Neural cell (in vitro differentiated cells): ENCODE measurements at regions not wholly inside any gene's neighbourhood (a gene's known extent, or its start where the extent isn't known, plus 50 kb on each side); places are given as distances from the start of the nearest gene placed in this dataset.

Source experiments
- H2AFZ ChIP-seq: fragments of 200-600, 300-800 bp; sonication (generic), shearing (Covaris generic); 2 replicates; pipeline ENCODE4 v1.6.0; 2014; ENCODE audit warnings: low read depth, mild to moderate bottlenecking, antibody characterized with exemption, low read length, moderate library complexity
- H3F3A ChIP-seq: fragments of 200-600 bp; shearing (Covaris generic); 2 replicates; pipeline ENCODE4 v1.6.1; 2016; ENCODE audit warnings: mild to moderate bottlenecking, moderate library complexity, mixed read lengths, antibody characterized with exemption, low read length; ENCODE audit not compliant: insufficient read depth, poor library complexity, severe bottlenecking
- H3K27ac ChIP-seq: fragments of 200-600, 300-800 bp; sonication (generic), shearing (Covaris generic); 2 replicates; pipeline ENCODE4 v1.5.1; 2014; ENCODE audit warnings: mild to moderate bottlenecking, low read length, moderate library complexity
- H3K27me3 ChIP-seq: fragments of 300-800, 200-600 bp; sonication (generic), shearing (Covaris generic); 2 replicates; pipeline ENCODE4 v1.6.0; 2014; ENCODE audit warnings: mild to moderate bottlenecking, low read depth, low read length, moderate library complexity; ENCODE audit not compliant: insufficient read depth
- H3K36me3 ChIP-seq: fragments of 300-800, 200-600 bp; sonication (generic), shearing (Covaris generic); 2 replicates; pipeline ENCODE4 v1.5.1; 2014; ENCODE audit warnings: mild to moderate bottlenecking, antibody characterized with exemption, low read length, moderate library complexity; ENCODE audit not compliant: insufficient read depth
- H3K4me2 ChIP-seq: fragments of 300-800, 200-600 bp; sonication (generic), shearing (Covaris generic); 2 replicates; pipeline ENCODE4 v1.6.0; 2014; ENCODE audit warnings: mild to moderate bottlenecking, low read length
- H3K4me3 ChIP-seq: fragments of 300-800, 200-600 bp; sonication (generic), shearing (Covaris generic); 2 replicates; pipeline ENCODE4 v1.5.1; 2014; ENCODE audit warnings: mild to moderate bottlenecking, low read length, moderate library complexity
- H3K79me2 ChIP-seq: fragments of 200-600 bp; shearing (Covaris generic); replicated peaks from 2 replicates; pipeline ENCODE4 v1.6.0; 2014; ENCODE audit warnings: mild to moderate bottlenecking, low read length, moderate library complexity; ENCODE audit not compliant: insufficient read depth
- H3K9ac ChIP-seq: fragments of 300-800, 200-600 bp; sonication (generic), shearing (Covaris generic); 2 replicates; pipeline ENCODE4 v1.6.1; 2016; ENCODE audit warnings: mild to moderate bottlenecking, low read length, mixed read lengths
- H3K9me2 ChIP-seq: fragments of 200-600 bp; shearing (Covaris generic); 2 replicates; pipeline ENCODE4 v1.6.1; 2016; ENCODE audit warnings: mild to moderate bottlenecking, low read length, mixed read lengths; ENCODE audit not compliant: insufficient read depth
- H3K9me3 ChIP-seq: fragments of 200-600, 300-800 bp; sonication (generic), shearing (Covaris generic); 2 replicates; pipeline ENCODE4 v1.6.1; 2016; ENCODE audit warnings: mild to moderate bottlenecking, mixed run types, low read length, moderate library complexity, mixed read lengths
- H4K20me1 ChIP-seq: fragments of 200-600 bp; shearing (Covaris generic); 2 replicates; pipeline ENCODE4 v1.6.1; 2016; ENCODE audit warnings: mild to moderate bottlenecking, mixed run types; ENCODE audit not compliant: insufficient read depth
- EP300 ChIP-seq: fragments of 450-650 bp; conservative IDR thresholded peaks from 2 replicates; pipeline ENCODE4 v1.6.1; 2014; ENCODE audit warnings: antibody characterized with exemption, mild to moderate bottlenecking, moderate library complexity; ENCODE audit not compliant: poor library complexity, severe bottlenecking
- EZH2 ChIP-seq: fragments of 200-600, 300-800 bp; shearing (Covaris generic), sonication (generic); IDR thresholded peaks from 2 replicates; pipeline ENCODE4 v1.6.1; 2014; ENCODE audit warnings: antibody characterized with exemption, low read length, borderline replicate concordance, mild to moderate bottlenecking; ENCODE audit not compliant: insufficient read depth, poor library complexity, severe bottlenecking
- MXI1 ChIP-seq: fragments of 450-650 bp; conservative IDR thresholded peaks from 2 replicates; pipeline ENCODE4 v1.6.1; 2014; ENCODE audit warnings: antibody characterized with exemption, mild to moderate bottlenecking; ENCODE audit not compliant: poor library complexity, severe bottlenecking
- POLR2AphosphoS5 ChIP-seq: IDR thresholded peaks from 2 replicates; pipeline ENCODE4 v1.6.1; 2012
- RAD21 ChIP-seq: fragments of 450-650 bp; conservative IDR thresholded peaks from 2 replicates; pipeline ENCODE4 v1.6.1; 2014; ENCODE audit warnings: antibody characterized with exemption, mild to moderate bottlenecking, moderate library complexity
- SMC3 ChIP-seq: fragments of 450-650 bp; conservative IDR thresholded peaks from 2 replicates; pipeline ENCODE4 v1.6.1; 2014; ENCODE audit warnings: antibody characterized with exemption, mild to moderate bottlenecking, moderate library complexity; ENCODE audit not compliant: poor library complexity
- TAF1 ChIP-seq: IDR thresholded peaks from 2 replicates; pipeline ENCODE4 v1.6.1; 2012; ENCODE audit warnings: low read depth
- TF ChIP-seq, protein P1 (sequence below): IDR thresholded peaks from 2 replicates; pipeline ENCODE4 v1.6.1; 2012; ENCODE audit warnings: borderline replicate concordance
- TF ChIP-seq, protein P2 (sequence below): fragments of 450-650 bp; IDR thresholded peaks from 2 replicates; pipeline ENCODE4 v1.5.1; 2014; ENCODE audit warnings: antibody characterized with exemption, mild to moderate bottlenecking, moderate library complexity; ENCODE audit not compliant: poor library complexity, severe bottlenecking

DNA sequence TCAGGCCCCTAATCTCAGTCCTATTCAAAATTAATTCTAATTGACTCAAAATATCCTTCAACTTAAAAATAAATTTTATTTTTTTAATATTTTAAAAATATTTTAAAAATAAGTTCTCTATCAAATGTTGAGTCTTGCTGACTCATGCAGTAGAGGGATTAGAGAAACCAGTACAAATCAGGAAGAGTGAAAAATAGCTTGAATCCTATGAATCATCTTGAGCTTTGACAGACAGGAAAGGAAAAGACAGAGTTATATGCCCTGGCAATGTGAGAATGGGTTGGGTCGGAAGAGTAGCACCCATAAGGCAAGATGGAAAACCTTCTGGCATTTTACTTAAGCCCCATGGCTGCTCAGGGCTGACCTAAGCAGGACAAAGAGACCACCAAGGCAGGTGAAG lies 346.6 kb upstream of the RUNX1 start:
- Histone ChIP-seq H3K36me3 (no peaks in the 10 kb centered on the region), H4K20me1 (no peaks in the 10 kb centered on the region), H3K9me3 (no peaks in the 10 kb centered on the region), H2AFZ (no peak overlapping the region), H3K27me3 (no peaks in the 10 kb centered on the region), H3K9ac (no peak overlapping the region), H3K9me2 (no peaks in the 10 kb centered on the region), H3K79me2 (no peaks in the 10 kb centered on the region), H3F3A (no peaks in the 10 kb centered on the region), H3K27ac (no peak overlapping the region), H3K4me3 (no peak overlapping the region), H3K4me2 (no peak overlapping the region)
- TF ChIP-seq EZH2 (no peak), MXI1 (no peak), POLR2AphosphoS5 (no peak), RAD21 (no peak), EP300 (no peak), TAF1 (no peak), SMC3 (no peak)
- TF ChIP-seq, protein P1, sequence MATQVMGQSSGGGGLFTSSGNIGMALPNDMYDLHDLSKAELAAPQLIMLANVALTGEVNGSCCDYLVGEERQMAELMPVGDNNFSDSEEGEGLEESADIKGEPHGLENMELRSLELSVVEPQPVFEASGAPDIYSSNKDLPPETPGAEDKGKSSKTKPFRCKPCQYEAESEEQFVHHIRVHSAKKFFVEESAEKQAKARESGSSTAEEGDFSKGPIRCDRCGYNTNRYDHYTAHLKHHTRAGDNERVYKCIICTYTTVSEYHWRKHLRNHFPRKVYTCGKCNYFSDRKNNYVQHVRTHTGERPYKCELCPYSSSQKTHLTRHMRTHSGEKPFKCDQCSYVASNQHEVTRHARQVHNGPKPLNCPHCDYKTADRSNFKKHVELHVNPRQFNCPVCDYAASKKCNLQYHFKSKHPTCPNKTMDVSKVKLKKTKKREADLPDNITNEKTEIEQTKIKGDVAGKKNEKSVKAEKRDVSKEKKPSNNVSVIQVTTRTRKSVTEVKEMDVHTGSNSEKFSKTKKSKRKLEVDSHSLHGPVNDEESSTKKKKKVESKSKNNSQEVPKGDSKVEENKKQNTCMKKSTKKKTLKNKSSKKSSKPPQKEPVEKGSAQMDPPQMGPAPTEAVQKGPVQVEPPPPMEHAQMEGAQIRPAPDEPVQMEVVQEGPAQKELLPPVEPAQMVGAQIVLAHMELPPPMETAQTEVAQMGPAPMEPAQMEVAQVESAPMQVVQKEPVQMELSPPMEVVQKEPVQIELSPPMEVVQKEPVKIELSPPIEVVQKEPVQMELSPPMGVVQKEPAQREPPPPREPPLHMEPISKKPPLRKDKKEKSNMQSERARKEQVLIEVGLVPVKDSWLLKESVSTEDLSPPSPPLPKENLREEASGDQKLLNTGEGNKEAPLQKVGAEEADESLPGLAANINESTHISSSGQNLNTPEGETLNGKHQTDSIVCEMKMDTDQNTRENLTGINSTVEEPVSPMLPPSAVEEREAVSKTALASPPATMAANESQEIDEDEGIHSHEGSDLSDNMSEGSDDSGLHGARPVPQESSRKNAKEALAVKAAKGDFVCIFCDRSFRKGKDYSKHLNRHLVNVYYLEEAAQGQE: no peak
- TF ChIP-seq, protein P2, sequence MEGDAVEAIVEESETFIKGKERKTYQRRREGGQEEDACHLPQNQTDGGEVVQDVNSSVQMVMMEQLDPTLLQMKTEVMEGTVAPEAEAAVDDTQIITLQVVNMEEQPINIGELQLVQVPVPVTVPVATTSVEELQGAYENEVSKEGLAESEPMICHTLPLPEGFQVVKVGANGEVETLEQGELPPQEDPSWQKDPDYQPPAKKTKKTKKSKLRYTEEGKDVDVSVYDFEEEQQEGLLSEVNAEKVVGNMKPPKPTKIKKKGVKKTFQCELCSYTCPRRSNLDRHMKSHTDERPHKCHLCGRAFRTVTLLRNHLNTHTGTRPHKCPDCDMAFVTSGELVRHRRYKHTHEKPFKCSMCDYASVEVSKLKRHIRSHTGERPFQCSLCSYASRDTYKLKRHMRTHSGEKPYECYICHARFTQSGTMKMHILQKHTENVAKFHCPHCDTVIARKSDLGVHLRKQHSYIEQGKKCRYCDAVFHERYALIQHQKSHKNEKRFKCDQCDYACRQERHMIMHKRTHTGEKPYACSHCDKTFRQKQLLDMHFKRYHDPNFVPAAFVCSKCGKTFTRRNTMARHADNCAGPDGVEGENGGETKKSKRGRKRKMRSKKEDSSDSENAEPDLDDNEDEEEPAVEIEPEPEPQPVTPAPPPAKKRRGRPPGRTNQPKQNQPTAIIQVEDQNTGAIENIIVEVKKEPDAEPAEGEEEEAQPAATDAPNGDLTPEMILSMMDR: no peak

DNA sequence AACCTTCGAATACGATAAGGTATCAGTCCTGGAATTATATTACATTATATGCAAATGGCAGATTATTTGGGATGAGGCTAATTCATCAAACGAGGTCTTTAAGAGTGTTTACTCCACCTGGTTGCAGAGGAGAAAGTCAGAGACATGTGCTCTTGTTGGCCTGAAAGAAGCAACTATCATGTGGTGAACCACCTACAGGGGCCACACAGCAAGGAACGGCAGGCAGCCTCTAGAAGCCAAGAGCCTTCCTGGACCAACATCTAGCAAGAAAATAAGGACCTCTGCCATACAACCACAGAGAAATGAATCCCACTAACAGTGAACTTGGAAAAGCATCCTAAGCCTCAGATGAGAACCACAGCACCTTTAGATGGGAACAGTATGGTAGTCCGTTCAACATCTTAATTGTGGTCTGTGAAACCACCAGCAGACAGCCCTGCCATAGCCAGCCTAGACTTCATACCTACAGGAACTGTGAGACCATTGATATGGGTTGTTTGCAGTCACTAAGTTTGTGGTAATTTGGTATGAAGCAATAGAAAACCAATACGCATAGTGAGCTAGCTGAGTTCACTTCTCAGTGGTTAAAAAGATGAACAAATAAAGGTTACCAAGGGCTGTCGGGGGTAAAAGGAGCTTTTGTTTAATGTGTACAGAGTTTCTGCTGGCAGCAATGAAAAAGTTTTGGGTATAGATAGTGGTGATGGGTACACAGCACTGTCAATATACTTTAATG lies 345.7 kb upstream of the RUNX1 start:
- H3K27me3 ChIP-seq: no peaks in the 10 kb centered on the region
- no peak overlapping the region for H3K4me2 ChIP-seq
- no peak overlapping the region for H2AFZ ChIP-seq
- H3K9me3 ChIP-seq: no peaks in the 10 kb centered on the region
- H3K9me2 ChIP-seq: no peaks in the 10 kb centered on the region
- H3F3A ChIP-seq: no peaks in the 10 kb centered on the region
- no peak overlapping the region for H3K4me3 ChIP-seq
- TF ChIP-seq TAF1 (no peak), MXI1 (no peak), POLR2AphosphoS5 (no peak), RAD21 (no peak), EP300 (no peak), SMC3 (no peak), EZH2 (no peak)
- TF ChIP-seq, protein P1: no peak
- TF ChIP-seq, protein P2: no peak
- H4K20me1 ChIP-seq: no peaks in the 10 kb centered on the region
- no peaks in the 10 kb centered on the region for H3K79me2 ChIP-seq
- H3K36me3 ChIP-seq: no peaks in the 10 kb centered on the region
- H3K27ac ChIP-seq: no peak overlapping the region
- no peak overlapping the region for H3K9ac ChIP-seq
